ENCODE measurements at regions not wholly inside any gene's neighbourhood (a gene's known extent, or its start where the extent isn't known, plus 50 kb on each side); places are given as distances from the start of the nearest gene placed in this dataset.
A peak's percentile ranks its signal among the peaks of the same experiment; 100 is the strongest.
"Not testable (repeated sequence)": the region's sequence is repeated elsewhere in the genome, so short reads cannot be mapped to it uniquely, and the experiment has no call there.

DNA sequence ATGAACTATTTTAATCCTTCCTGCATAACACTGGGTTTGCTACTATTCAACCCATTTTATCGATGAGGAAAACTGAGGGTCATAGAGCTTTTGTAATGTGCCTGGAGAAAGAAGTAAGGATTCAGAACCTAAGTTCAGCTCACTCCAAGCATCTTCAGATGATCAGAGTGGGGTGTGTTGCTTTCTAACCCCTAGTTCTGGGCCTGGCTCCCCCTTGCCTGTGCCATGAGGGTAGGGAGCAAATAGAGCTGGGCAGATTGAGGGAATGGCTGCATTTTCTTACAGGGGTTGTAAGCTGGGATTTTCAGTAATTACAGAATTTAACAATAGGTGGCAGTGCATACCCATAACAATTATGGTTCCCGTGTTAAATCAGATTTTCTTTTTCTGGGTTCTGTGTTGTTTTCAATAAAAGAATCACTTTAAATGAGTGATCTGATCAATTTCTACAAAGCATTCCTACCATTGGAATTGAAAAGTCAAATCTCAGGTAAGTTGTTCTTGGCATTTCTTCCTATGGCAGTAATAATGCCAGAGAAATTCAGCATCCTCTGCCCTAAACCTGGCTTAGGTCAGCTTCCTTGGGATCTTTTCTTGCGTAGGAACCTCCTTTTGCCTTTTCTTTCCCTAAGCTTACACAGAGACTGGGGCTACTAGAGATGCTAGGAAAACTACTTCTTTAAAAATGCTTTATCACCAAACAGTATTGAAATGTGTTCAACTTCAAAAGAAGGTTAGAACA is 103.8 kb upstream of the IL12A start:
- no peaks in the 10 kb centered on the region for H3K27me3 ChIP-seq (replicated peaks; ENCODE audit: insufficient read depth)
- H3K36me3 ChIP-seq = no peaks in the 10 kb centered on the region
- WGBS = 65% methylated on average over 3 of the region's 3 CpGs
- intact Hi-C loops (cut with DNase I) = loop anchor here (2.0 kb wide), 1 partner anchor 122 kb away; no protein-coding TSS in a partner anchor
- H3K9me3 ChIP-seq = no peaks in the 10 kb centered on the region
- peak in 3 of 4 experiments; percentile 35 to 64 (median 57) for TF ChIP-seq CTCF (IDR thresholded peaks at IDR 0.05)
- TF ChIP-seq POLR2AphosphoS5 (IDR thresholded peaks at IDR 0.05) = no peak
- H3K4me1 ChIP-seq (replicated peaks) = no peaks in the 10 kb centered on the region
- no peak for DNase-seq (ENCODE audit: low spot score)
- H3K27ac ChIP-seq = no peak overlapping the region
- no peak overlapping the region for H3K4me3 ChIP-seq

GRCh38 chr3:159886050-159886449 is 102.6 kb upstream of the IL12A start:
- no peaks in the 10 kb centered on the region for H3K4me1 ChIP-seq (replicated peaks)
- H3K27ac ChIP-seq = no peak overlapping the region
- H3K27me3 ChIP-seq (replicated peaks; ENCODE audit: insufficient read depth) = no peaks in the 10 kb centered on the region
- H3K4me3 ChIP-seq = no peak overlapping the region
- WGBS = 86% methylated on average over 3 of the region's 3 CpGs
- no peak for TF ChIP-seq POLR2A (IDR thresholded peaks at IDR 0.05)
- TF ChIP-seq CTCF (IDR thresholded peaks at IDR 0.05) = no peak
- TF ChIP-seq POLR2AphosphoS5 (IDR thresholded peaks at IDR 0.05) = no peak
- H3K9me3 ChIP-seq = no peaks in the 10 kb centered on the region
- no peak for DNase-seq (ENCODE audit: low spot score)
- intact Hi-C loops (cut with DNase I) = no loop called here
- no peaks in the 10 kb centered on the region for H3K36me3 ChIP-seq

DNA sequence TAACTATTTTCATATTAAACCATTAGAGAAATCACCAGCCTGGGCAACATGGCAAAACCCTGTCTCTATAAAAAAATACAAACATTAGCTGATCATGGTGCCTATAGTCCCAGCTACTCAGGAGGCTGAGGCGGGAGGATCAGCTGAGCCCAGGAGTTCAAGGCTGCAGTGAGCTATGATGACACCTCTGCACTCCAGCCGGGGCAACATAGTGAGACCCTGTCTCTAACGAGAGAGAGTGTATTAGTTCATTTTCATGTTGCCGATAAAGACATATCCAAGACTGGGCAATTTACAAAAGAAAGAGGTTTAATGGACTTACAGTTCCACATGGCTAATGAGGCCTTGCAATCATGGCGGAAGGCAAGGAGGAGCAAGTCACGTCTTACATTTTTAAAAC is 102.1 kb upstream of the IL12A start:
- DNase-seq (ENCODE audit: low spot score); intact Hi-C loops (cut with DNase I); H3K36me3 ChIP-seq; H3K4me1 ChIP-seq (replicated peaks); H3K27ac ChIP-seq; H3K9me3 ChIP-seq; H3K4me3 ChIP-seq; H3K27me3 ChIP-seq (replicated peaks; ENCODE audit: insufficient read depth): not testable (repeated sequence)
- 93% methylated on average over 6 of the region's 6 CpGs for WGBS

DNA sequence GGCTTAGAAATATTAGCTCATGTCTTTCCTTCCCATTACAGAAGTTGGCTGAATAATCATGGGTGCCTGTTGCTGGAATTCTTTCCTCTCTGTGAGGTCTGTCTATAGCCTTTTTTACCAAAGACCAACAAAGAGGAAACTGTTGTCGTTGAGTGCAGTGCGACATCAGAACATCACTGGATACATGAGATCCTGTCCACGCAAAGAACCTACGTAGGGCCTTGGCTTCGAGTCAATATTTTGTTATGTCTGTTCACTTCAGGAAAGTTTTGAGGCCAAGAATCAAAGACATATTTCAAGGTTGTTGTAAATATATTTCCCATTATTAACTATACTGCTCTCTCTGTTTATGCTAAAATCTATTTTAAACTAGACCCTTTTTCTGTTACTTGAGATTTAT is 101.5 kb upstream of the IL12A start:
- H3K36me3 ChIP-seq = no peaks in the 10 kb centered on the region
- no peak overlapping the region for H3K4me3 ChIP-seq
- no peak overlapping the region for H3K27ac ChIP-seq
- no peak for DNase-seq (ENCODE audit: low spot score)
- intact Hi-C loops (cut with DNase I) = no loop called here
- H3K27me3 ChIP-seq (replicated peaks; ENCODE audit: insufficient read depth) = no peaks in the 10 kb centered on the region
- H3K9me3 ChIP-seq = no peaks in the 10 kb centered on the region
- H3K4me1 ChIP-seq (replicated peaks) = no peaks in the 10 kb centered on the region
- 78% methylated on average over 5 of the region's 5 CpGs for whole genome bisulfite sequencing
- TF ChIP-seq POLR2A (IDR thresholded peaks at IDR 0.05) = no peak
- no peak for TF ChIP-seq CTCF (IDR thresholded peaks at IDR 0.05)
- no peak for TF ChIP-seq POLR2AphosphoS5 (IDR thresholded peaks at IDR 0.05)

GRCh38 chr3:159887911-159888310 is 100.7 kb upstream of the IL12A start:
- Histone ChIP-seq H3K27ac (no peak overlapping the region), H3K4me1 (replicated peaks) (no peaks in the 10 kb centered on the region), H3K4me3 (no peak overlapping the region), H3K27me3 (replicated peaks; ENCODE audit: insufficient read depth) (no peaks in the 10 kb centered on the region), H3K9me3 (no peaks in the 10 kb centered on the region), H3K36me3 (no peaks in the 10 kb centered on the region)
- 67% methylated on average over 3 of the region's 3 CpGs for WGBS
- TF ChIP-seq POLR2AphosphoS5 (IDR thresholded peaks at IDR 0.05) = no peak
- TF ChIP-seq POLR2A (IDR thresholded peaks at IDR 0.05) = no peak
- no peak for TF ChIP-seq CTCF (IDR thresholded peaks at IDR 0.05)
- no peak for DNase-seq (ENCODE audit: low spot score)
- intact Hi-C loops (cut with DNase I) = no loop called here
